Omental fat pad (tissue), 3 donors: ENCODE measurements at regions not wholly inside any gene's neighbourhood (a gene's known extent, or its start where the extent isn't known, plus 50 kb on each side); places are given as distances from the start of the nearest gene placed in this dataset.

ENCODE experiments used
- ATAC-seq: fragments of 150-250 bp; one replicate; pipeline ENCODE4 v1.9.1; 2016; ENCODE audit warnings: mild to moderate bottlenecking, moderate library complexity; ENCODE audit not compliant: low FRiP score
- DNase-seq: peaks from one replicate; pipeline ENCODE4 v3.0.0-alpha.2; 2019; ENCODE audit warnings: low spot score
- TF ChIP-seq, protein P1 (sequence below), 3 donors: fragments of 450-650 bp; IDR thresholded peaks; one replicate each; pipeline ENCODE4 v1.5.1; 2016 to 2017; ENCODE audit warnings: antibody characterized with exemption in 3 of 3, mild to moderate bottlenecking in 3 of 3, moderate library complexity in 2 of 3

GRCh38 chr17:71881581-71881980 is 239.2 kb upstream of the SOX9 start:
- TF ChIP-seq, protein P1, sequence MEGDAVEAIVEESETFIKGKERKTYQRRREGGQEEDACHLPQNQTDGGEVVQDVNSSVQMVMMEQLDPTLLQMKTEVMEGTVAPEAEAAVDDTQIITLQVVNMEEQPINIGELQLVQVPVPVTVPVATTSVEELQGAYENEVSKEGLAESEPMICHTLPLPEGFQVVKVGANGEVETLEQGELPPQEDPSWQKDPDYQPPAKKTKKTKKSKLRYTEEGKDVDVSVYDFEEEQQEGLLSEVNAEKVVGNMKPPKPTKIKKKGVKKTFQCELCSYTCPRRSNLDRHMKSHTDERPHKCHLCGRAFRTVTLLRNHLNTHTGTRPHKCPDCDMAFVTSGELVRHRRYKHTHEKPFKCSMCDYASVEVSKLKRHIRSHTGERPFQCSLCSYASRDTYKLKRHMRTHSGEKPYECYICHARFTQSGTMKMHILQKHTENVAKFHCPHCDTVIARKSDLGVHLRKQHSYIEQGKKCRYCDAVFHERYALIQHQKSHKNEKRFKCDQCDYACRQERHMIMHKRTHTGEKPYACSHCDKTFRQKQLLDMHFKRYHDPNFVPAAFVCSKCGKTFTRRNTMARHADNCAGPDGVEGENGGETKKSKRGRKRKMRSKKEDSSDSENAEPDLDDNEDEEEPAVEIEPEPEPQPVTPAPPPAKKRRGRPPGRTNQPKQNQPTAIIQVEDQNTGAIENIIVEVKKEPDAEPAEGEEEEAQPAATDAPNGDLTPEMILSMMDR (IDR thresholded peaks at IDR 0.05) = no peak
- no peak for ATAC-seq
- DNase-seq = no peak

DNA sequence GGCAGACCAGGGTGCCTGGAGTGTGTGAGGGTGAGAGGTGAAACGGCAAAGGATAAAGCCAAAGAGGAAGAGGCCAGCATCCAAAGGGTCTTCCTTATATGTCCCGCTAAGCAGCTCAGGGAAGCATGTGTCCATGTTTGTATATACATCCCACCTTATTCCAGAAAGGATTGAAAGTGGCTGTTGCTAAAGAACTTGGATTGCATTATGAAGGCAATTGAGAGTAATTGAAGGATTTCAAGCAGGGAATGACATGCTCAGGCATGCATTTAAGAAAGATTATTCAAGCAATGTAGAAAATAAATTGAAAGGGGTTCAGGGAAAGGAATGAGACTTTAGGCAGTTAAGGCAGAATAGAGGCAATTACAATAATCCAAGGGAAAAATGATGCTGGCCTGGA is 237.6 kb upstream of the SOX9 start:
- DNase-seq (no peak), ATAC-seq (no peak)
- TF ChIP-seq, protein P1 (IDR thresholded peaks at IDR 0.05) = no peak

- DNase-seq = no peak
- ATAC-seq = no peak
- TF ChIP-seq, protein P1 (IDR thresholded peaks at IDR 0.05) = no peak
Observed at GRCh38 chr17:71883845-71884244, 237.0 kb upstream of the SOX9 start.

- ATAC-seq = no peak
Observed at GRCh38 chr17:71885662-71886061, 235.2 kb upstream of the SOX9 start.

GRCh38 chr17:71899317-71899716 is 221.5 kb upstream of the SOX9 start:
- TF ChIP-seq, protein P1 (IDR thresholded peaks at IDR 0.05) = no peak
- no peak for DNase-seq
- ATAC-seq = no peak

More at GRCh38 chr17:71885662-71886061, 235.2 kb upstream of the SOX9 start:
- TF ChIP-seq, protein P1 (IDR thresholded peaks at IDR 0.05) = no peak
- no peak for DNase-seq

DNA sequence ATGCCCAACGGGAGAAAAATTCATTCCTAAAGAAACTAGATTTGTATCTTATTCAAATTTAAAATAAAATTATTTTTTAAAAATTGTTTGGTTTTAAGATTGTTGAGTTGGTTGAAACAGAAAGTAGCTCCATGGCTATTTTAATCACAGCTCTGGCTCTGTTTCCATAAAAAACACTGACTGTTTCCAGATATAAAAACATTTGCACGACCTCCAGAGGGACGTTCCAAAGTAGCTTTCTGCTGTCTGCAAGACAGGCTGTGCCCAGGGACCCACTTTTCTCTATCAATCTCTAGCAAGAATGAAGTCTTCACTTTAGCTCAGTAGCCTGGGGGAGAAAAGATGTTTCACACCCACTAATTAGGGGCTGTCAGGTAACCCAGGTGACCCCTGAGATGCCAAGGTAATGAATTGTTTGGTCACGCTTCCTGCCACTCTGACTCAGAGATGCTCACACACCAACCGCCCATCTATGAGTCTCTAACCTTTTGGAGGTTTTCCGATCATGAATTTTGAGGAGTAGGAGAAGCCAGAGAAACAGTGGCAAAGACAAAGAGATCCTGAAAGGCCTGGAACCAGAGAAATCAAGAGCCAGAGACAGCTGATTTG is 220.1 kb upstream of the SOX9 start:
- TF ChIP-seq, protein P1 (IDR thresholded peaks at IDR 0.05) = no peak
- DNase-seq = no peak
- no peak for ATAC-seq

GRCh38 chr17:71902894-71903506 is 217.8 kb upstream of the SOX9 start:
- DNase-seq = no peak
- TF ChIP-seq, protein P1 (IDR thresholded peaks at IDR 0.05) = no peak
- ATAC-seq = no peak
